CD4-positive, alpha-beta T cell (primary cell): ENCODE measurements at regions not wholly inside any gene's neighbourhood (a gene's known extent, or its start where the extent isn't known, plus 50 kb on each side); places are given as distances from the start of the nearest gene placed in this dataset.

Source experiments
- ATAC-seq: fragments of 200-7000 bp; cut with Tn5 transposase; one replicate; pipeline ENCODE4 v1.10.0; 2022; ENCODE audit warnings: mild to moderate bottlenecking; ENCODE audit not compliant: poor library complexity
- CTCF ChIA-PET: fragments of 350-600 bp; sonication (Branson Sonifier 250); formaldehyde crosslinking; loops from one replicate; lab custom pipeline; 2021; ENCODE audit warnings: antibody characterized with exemption, inconsistent platforms; lab: Charles Lee
- POLR2A ChIA-PET: fragments of 350-600 bp; sonication (Branson Sonifier 250); formaldehyde crosslinking; loops from one replicate; lab custom pipeline; 2021; ENCODE audit warnings: antibody characterized with exemption, inconsistent platforms; lab: Charles Lee
- DNase-seq, 14 experiments: peaks; one replicate each; pipeline ENCODE4 v3.0.0-alpha.2; 2013 to 2020; ENCODE audit warnings: mixed read lengths in 2 of 14
- H3K27ac ChIP-seq, 2 donors: one replicate each; pipeline versions ENCODE4 v1.5.1 to v1.7.0; 2013; ENCODE audit warnings: low read length in 2 of 2, low read depth in 1 of 2, mild to moderate bottlenecking in 1 of 2
- H3K27me3 ChIP-seq, 2 experiments: 1 replicate in 1 of 2; 2 replicates in 1 of 2; pipeline versions ENCODE4 v1.6.1 to v1.7.0; 2013; ENCODE audit warnings: low read length in 2 of 2, control low read depth in 1 of 2, mild to moderate bottlenecking in 1 of 2, moderate library complexity in 1 of 2; ENCODE audit not compliant: insufficient read depth in 2 of 2, control insufficient read depth in 1 of 2
- H3K36me3 ChIP-seq: one replicate; pipeline ENCODE4 v1.6.1; 2013; ENCODE audit warnings: low read length, control low read depth; ENCODE audit not compliant: insufficient read depth
- H3K4me1 ChIP-seq: one replicate; pipeline ENCODE4 v1.6.1; 2013; ENCODE audit warnings: low read length, control low read depth; ENCODE audit not compliant: insufficient read depth
- H3K4me3 ChIP-seq: one replicate; pipeline ENCODE4 v1.5.1; 2013; ENCODE audit warnings: mild to moderate bottlenecking, low read length, moderate library complexity
- H3K9me3 ChIP-seq, 2 experiments: 1 replicate in 1 of 2; 2 replicates in 1 of 2; pipeline versions ENCODE4 v1.6.1 to v1.7.0; 2013; ENCODE audit warnings: low read length in 2 of 2, mild to moderate bottlenecking in 2 of 2, control low read depth in 1 of 2, moderate library complexity in 1 of 2; ENCODE audit not compliant: control insufficient read depth in 1 of 2, insufficient read depth in 1 of 2
- H3K27ac Mint-ChIP-seq: one replicate; pipeline ENCODE4 v1.8.0; 2020; ENCODE audit warnings: mixed read lengths
- H3K27me3 Mint-ChIP-seq: one replicate; pipeline ENCODE4 v1.8.0; 2021; ENCODE audit warnings: mixed read lengths
- H3K36me3 Mint-ChIP-seq: one replicate; pipeline ENCODE4 v1.8.0; 2021; ENCODE audit warnings: low read depth, mixed read lengths
- H3K4me1 Mint-ChIP-seq: one replicate; pipeline ENCODE4 v1.8.0; 2021; ENCODE audit warnings: low read depth, mixed read lengths
- H3K4me3 Mint-ChIP-seq: one replicate; pipeline ENCODE4 v1.8.0; 2020; ENCODE audit warnings: mild to moderate bottlenecking, mixed read lengths
- H3K9me3 Mint-ChIP-seq: one replicate; pipeline ENCODE4 v1.8.0; 2020; ENCODE audit warnings: mixed read lengths
- intact Hi-C, 2 experiments: fragments of 100-400 bp; cut with DNase I in 1 of 2; cut with micrococcal nuclease in 1 of 2; formaldehyde crosslinking; loops; one replicate each; pipeline versions ENCODE4 v1.15.1 to v1.9.0; 2023 to 2025; cut with DNase I, micrococcal nuclease
- TF ChIP-seq, protein P1 (sequence below): fragments of 200-600 bp; IDR thresholded peaks from one replicate; pipeline ENCODE4 v1.8.0; 2022; ENCODE audit warnings: antibody characterized with exemption, mild to moderate bottlenecking

DNA sequence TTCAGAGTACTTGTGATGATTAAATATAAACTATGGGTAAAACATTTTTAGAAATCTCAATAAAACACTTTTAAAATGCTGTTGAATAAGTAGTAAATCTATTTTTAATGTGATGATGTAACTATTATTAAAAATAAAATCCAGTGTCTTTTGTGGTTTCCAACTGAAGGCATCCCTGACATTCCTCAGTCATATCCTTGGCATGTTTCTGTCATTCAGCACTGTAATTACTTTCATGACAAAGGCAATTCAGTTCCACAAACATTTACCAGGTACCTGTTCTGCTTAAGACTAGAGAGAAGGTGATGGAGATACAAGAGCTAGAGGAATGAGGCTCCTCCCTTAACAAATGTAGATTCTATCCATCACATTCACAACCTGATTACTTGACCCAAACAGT lies 518.7 kb upstream of the MAP3K7 start:
- POLR2A ChIA-PET, result no interaction called here
- Histone ChIP-seq H3K4me3 (no peak overlapping the region), H3K27ac (no peak overlapping the region), H3K4me1 (no peaks in the 10 kb centered on the region), H3K27me3 (no peaks in the 10 kb centered on the region), H3K36me3 (no peaks in the 10 kb centered on the region), H3K9me3 (no peaks in the 10 kb centered on the region)
- Mint-ChIP-seq H3K27me3 (no peaks in the 10 kb centered on the region), H3K36me3 (no peaks in the 10 kb centered on the region), H3K9me3 (no peaks in the 10 kb centered on the region), H3K27ac (no peak overlapping the region), H3K4me3 (no peak overlapping the region), H3K4me1 (no peaks in the 10 kb centered on the region)
- CTCF ChIA-PET, result no interaction called here
- DNase-seq (no peak), ATAC-seq (no peak)
- intact Hi-C loops, result no loop called here
- TF ChIP-seq, protein P1, sequence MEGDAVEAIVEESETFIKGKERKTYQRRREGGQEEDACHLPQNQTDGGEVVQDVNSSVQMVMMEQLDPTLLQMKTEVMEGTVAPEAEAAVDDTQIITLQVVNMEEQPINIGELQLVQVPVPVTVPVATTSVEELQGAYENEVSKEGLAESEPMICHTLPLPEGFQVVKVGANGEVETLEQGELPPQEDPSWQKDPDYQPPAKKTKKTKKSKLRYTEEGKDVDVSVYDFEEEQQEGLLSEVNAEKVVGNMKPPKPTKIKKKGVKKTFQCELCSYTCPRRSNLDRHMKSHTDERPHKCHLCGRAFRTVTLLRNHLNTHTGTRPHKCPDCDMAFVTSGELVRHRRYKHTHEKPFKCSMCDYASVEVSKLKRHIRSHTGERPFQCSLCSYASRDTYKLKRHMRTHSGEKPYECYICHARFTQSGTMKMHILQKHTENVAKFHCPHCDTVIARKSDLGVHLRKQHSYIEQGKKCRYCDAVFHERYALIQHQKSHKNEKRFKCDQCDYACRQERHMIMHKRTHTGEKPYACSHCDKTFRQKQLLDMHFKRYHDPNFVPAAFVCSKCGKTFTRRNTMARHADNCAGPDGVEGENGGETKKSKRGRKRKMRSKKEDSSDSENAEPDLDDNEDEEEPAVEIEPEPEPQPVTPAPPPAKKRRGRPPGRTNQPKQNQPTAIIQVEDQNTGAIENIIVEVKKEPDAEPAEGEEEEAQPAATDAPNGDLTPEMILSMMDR, result no peak

DNA sequence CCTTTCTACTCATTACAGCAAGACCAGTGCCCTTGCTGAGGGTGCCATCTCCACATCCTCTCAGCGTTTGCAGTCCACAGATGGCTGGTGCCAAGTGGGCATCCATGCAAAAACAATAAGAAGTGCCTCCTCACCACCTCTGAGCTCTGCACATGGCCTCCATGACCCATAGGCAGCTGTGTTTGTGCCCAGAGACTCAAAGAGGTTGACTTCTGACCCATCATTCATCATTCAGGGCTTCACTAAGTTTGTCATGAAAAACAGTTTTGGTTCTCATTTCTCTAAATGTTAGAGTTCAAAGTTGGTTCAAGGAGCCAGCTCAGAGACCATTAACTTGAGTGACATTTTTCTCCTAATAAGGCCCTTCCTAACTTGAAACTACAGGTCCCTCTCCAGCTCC lies 512.6 kb upstream of the MAP3K7 start:
- POLR2A ChIA-PET, result no interaction called here
- intact Hi-C loops, result no loop called here
- no peak for ATAC-seq
- DNase-seq, result no peak
- CTCF ChIA-PET, result no interaction called here
- Histone ChIP-seq H3K4me1 (no peaks in the 10 kb centered on the region), H3K27me3 (no peaks in the 10 kb centered on the region), H3K36me3 (no peaks in the 10 kb centered on the region), H3K27ac (no peak overlapping the region), H3K9me3 (no peaks in the 10 kb centered on the region), H3K4me3 (no peak overlapping the region)
- TF ChIP-seq, protein P1, result no peak
- H3K9me3 Mint-ChIP-seq, result no peaks in the 10 kb centered on the region
- H3K36me3 Mint-ChIP-seq, result no peaks in the 10 kb centered on the region
- H3K27ac Mint-ChIP-seq, result no peak overlapping the region
- no peaks in the 10 kb centered on the region for H3K4me1 Mint-ChIP-seq
- H3K4me3 Mint-ChIP-seq, result no peak overlapping the region
- H3K27me3 Mint-ChIP-seq, result no peaks in the 10 kb centered on the region

DNA sequence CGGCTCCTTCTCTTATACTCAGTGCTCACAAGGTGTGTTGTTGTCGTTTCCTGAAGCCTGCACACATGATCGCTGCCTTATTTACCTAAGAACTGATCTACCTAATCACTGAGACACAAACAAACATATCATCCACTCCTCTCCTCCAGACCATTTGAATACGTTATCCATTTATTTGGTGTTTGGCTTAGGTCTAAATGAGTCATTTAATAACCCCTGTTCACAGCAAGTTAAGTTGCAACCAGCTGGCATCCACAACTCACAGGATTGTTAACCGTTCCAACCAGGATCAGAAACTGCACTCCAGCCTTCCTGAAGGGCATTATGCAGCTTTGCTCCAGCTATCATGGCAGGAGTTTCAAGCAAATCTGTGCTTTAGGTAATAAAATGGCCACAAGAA lies 511.1 kb upstream of the MAP3K7 start:
- H3K4me1 ChIP-seq, result no peaks in the 10 kb centered on the region
- no peaks in the 10 kb centered on the region for H3K27me3 ChIP-seq
- Mint-ChIP-seq H3K27ac (no peak overlapping the region), H3K36me3 (no peaks in the 10 kb centered on the region), H3K4me1 (no peaks in the 10 kb centered on the region), H3K9me3 (no peaks in the 10 kb centered on the region), H3K4me3 (no peak overlapping the region), H3K27me3 (no peaks in the 10 kb centered on the region)
- no peaks in the 10 kb centered on the region for H3K36me3 ChIP-seq
- no peak overlapping the region for H3K27ac ChIP-seq
- ChIA-PET POLR2A (no interaction called here), CTCF (no interaction called here)
- ATAC-seq (no peak), DNase-seq (no peak)
- no peak overlapping the region for H3K4me3 ChIP-seq
- no peaks in the 10 kb centered on the region for H3K9me3 ChIP-seq
- TF ChIP-seq, protein P1, result no peak
- intact Hi-C loops, result no loop called here
